SIG-M5 treated with dmso at 0.1 percent for 504 hours (cell line): ENCODE measurements at regions not wholly inside any gene's neighbourhood (a gene's known extent, or its start where the extent isn't known, plus 50 kb on each side); places are given as distances from the start of the nearest gene placed in this dataset.
"Not testable (repeated sequence)": the region's sequence is repeated elsewhere in the genome, so short reads cannot be mapped to it uniquely, and the experiment has no call there.

Source experiments
- DNase-seq: peaks from one replicate; lab custom pipeline; 2025; ENCODE audit not compliant: unreplicated experiment; lab: John Stamatoyannopoulos, UW

- no peak for DNase-seq
Observed at GRCh38 chr7:92976931-92977330, 140.6 kb upstream of the CDK6 start.

- no peak for DNase-seq
Observed at GRCh38 chr7:92973974-92974373, 137.6 kb upstream of the CDK6 start.

- DNase-seq = no peak
Observed at GRCh38 chr7:92973293-92973731, 136.9 kb upstream of the CDK6 start.

- no peak for DNase-seq
Observed at GRCh38 chr7:92972441-92972840, 136.1 kb upstream of the CDK6 start.

- no peak for DNase-seq
Observed at GRCh38 chr7:92969061-92969460, 132.7 kb upstream of the CDK6 start.

- no peak for DNase-seq
Observed at GRCh38 chr7:92968502-92968901, 132.1 kb upstream of the CDK6 start.

GRCh38 chr7:92967238-92967637 is 130.9 kb upstream of the CDK6 start:
- DNase-seq = no peak

- DNase-seq = no peak
Observed at GRCh38 chr7:92964141-92964540, 127.8 kb upstream of the CDK6 start.

GRCh38 chr7:92963566-92963965 is 127.2 kb upstream of the CDK6 start:
- DNase-seq = no peak

GRCh38 chr7:92961961-92962360 is 125.6 kb upstream of the CDK6 start:
- no peak for DNase-seq

GRCh38 chr7:92956575-92956974 is 120.2 kb upstream of the CDK6 start:
- no peak for DNase-seq

GRCh38 chr7:92955081-92955480 is 118.7 kb upstream of the CDK6 start:
- DNase-seq = no peak

- peak; percentile 46 for DNase-seq
Observed at GRCh38 chr7:92953657-92954056, 117.3 kb upstream of the CDK6 start.

- no peak for DNase-seq
Observed at GRCh38 chr7:92949748-92950147, 113.4 kb upstream of the CDK6 start.

- no peak for DNase-seq
Observed at GRCh38 chr7:92945840-92946239, 109.5 kb upstream of the CDK6 start.

- no peak for DNase-seq
Observed at GRCh38 chr7:92944633-92945032, 108.3 kb upstream of the CDK6 start.

GRCh38 chr7:92942706-92943105 is 106.3 kb upstream of the CDK6 start:
- DNase-seq = not testable (repeated sequence)

GRCh38 chr7:92939666-92940360 is 103.4 kb upstream of the CDK6 start:
- DNase-seq = no peak

GRCh38 chr7:92934096-92934495 is 97.7 kb upstream of the CDK6 start:
- DNase-seq = peak; percentile 71

GRCh38 chr7:92932450-92932849 is 96.1 kb upstream of the CDK6 start:
- no peak for DNase-seq

GRCh38 chr7:92930404-92930803 is 94.0 kb upstream of the CDK6 start:
- no peak for DNase-seq

GRCh38 chr7:92926697-92927044 is 90.3 kb upstream of the CDK6 start:
- DNase-seq = no peak
